H9 (cell line): ENCODE measurements at regions not wholly inside any gene's neighbourhood (a gene's known extent, or its start where the extent isn't known, plus 50 kb on each side); places are given as distances from the start of the nearest gene placed in this dataset.

ENCODE experiments used
- DNase-seq: peaks from one replicate; pipeline ENCODE4 v3.0.0-alpha.2; 2017
- H2AFZ ChIP-seq: one replicate; pipeline ENCODE4 v1.6.1; 2013; ENCODE audit warnings: mild to moderate bottlenecking, low read length, control low read depth, moderate library complexity
- H2AK5ac ChIP-seq: 2 replicates; pipeline ENCODE4 v1.6.1; 2013; ENCODE audit warnings: low read length, control low read depth, mixed read lengths; ENCODE audit not compliant: insufficient read length
- H2BK120ac ChIP-seq: one replicate; pipeline ENCODE4 v1.6.1; 2013; ENCODE audit warnings: low read depth, mild to moderate bottlenecking, low read length, control low read depth, inconsistent platforms; ENCODE audit not compliant: poor library complexity, severe bottlenecking
- H2BK12ac ChIP-seq: 2 replicates; pipeline ENCODE4 v1.6.1; 2013; ENCODE audit warnings: low read length, control low read depth, mixed read lengths, low read depth; ENCODE audit not compliant: insufficient read length
- H2BK15ac ChIP-seq: 2 replicates; pipeline ENCODE4 v1.6.1; 2013; ENCODE audit warnings: low read depth, low read length, control low read depth
- H2BK20ac ChIP-seq: one replicate; pipeline ENCODE4 v1.6.1; 2013; ENCODE audit warnings: low read depth, mild to moderate bottlenecking, low read length, control low read depth, inconsistent platforms; ENCODE audit not compliant: poor library complexity, severe bottlenecking
- H2BK5ac ChIP-seq: 2 replicates; pipeline ENCODE4 v1.6.1; 2013; ENCODE audit warnings: low read length, control low read depth, mixed read lengths; ENCODE audit not compliant: insufficient read length
- H3K14ac ChIP-seq: 2 replicates; pipeline ENCODE4 v1.6.1; 2013; ENCODE audit warnings: low read length, control low read depth; ENCODE audit not compliant: insufficient read depth
- H3K18ac ChIP-seq: 2 replicates; pipeline ENCODE4 v1.6.1; 2013; ENCODE audit warnings: low read depth, mild to moderate bottlenecking, mixed read lengths, low read length, control low read depth; ENCODE audit not compliant: insufficient read length
- H3K23ac ChIP-seq: 2 replicates; pipeline ENCODE4 v1.6.1; 2013; ENCODE audit warnings: low read length, control low read depth, mixed read lengths, low read depth; ENCODE audit not compliant: insufficient read length
- H3K23me2 ChIP-seq: 2 replicates; pipeline ENCODE4 v1.6.1; 2013; ENCODE audit warnings: low read depth, mild to moderate bottlenecking, mixed read lengths, low read length, control low read depth; ENCODE audit not compliant: insufficient read length, poor library complexity, severe bottlenecking
- H3K27ac ChIP-seq: 2 replicates; pipeline ENCODE4 v1.5.1; 2013; ENCODE audit warnings: low read length, control low read depth, mixed read lengths, low read depth; ENCODE audit not compliant: insufficient read length
- H3K27me3 ChIP-seq: 2 replicates; pipeline ENCODE4 v1.6.1; 2013; ENCODE audit warnings: low read length, control low read depth, inconsistent platforms; ENCODE audit not compliant: insufficient read depth
- H3K4ac ChIP-seq: 2 replicates; pipeline ENCODE4 v1.6.1; 2013; ENCODE audit warnings: low read depth, mild to moderate bottlenecking, control low read depth, inconsistent platforms, low read length, moderate library complexity
- H3K4me1 ChIP-seq: 2 replicates; pipeline ENCODE4 v1.6.1; 2013; ENCODE audit warnings: low read length, control low read depth, inconsistent platforms; ENCODE audit not compliant: insufficient read depth
- H3K4me2 ChIP-seq: 2 replicates; pipeline ENCODE4 v1.6.1; 2013; ENCODE audit warnings: low read length, control low read depth, mixed read lengths; ENCODE audit not compliant: insufficient read length, insufficient read depth
- H3K56ac ChIP-seq: 2 replicates; pipeline ENCODE4 v1.6.1; 2013; ENCODE audit warnings: low read depth, mild to moderate bottlenecking, mixed read lengths, low read length, control low read depth; ENCODE audit not compliant: insufficient read length
- H3K79me1 ChIP-seq: 2 replicates; pipeline ENCODE4 v1.6.1; 2013; ENCODE audit warnings: low read depth, mild to moderate bottlenecking, moderate library complexity, low read length, control low read depth, inconsistent platforms; ENCODE audit not compliant: insufficient read depth, poor library complexity, severe bottlenecking
- H3K79me2 ChIP-seq: 2 replicates; pipeline ENCODE4 v1.6.1; 2013; ENCODE audit warnings: low read length, control low read depth, inconsistent platforms; ENCODE audit not compliant: insufficient read depth
- H3K9ac ChIP-seq: 2 replicates; pipeline ENCODE4 v1.6.1; 2013; ENCODE audit warnings: low read length, control low read depth, mixed read lengths; ENCODE audit not compliant: insufficient read length; ENCODE audit errors: extremely low read depth
- H3K9me3 ChIP-seq: one replicate; pipeline ENCODE4 v1.6.1; 2013; ENCODE audit warnings: low read depth, low read length, inconsistent platforms; ENCODE audit not compliant: control insufficient read depth
- H3T11ph ChIP-seq: one replicate; pipeline ENCODE4 v1.6.1; 2013; ENCODE audit warnings: mild to moderate bottlenecking, low read length, control low read depth, inconsistent platforms
- H4K20me1 ChIP-seq: one replicate; pipeline ENCODE4 v1.6.1; 2013; ENCODE audit not compliant: control insufficient read depth, insufficient read length, insufficient read depth
- H4K5ac ChIP-seq: 2 replicates; pipeline ENCODE4 v1.6.1; 2013; ENCODE audit warnings: low read depth, mild to moderate bottlenecking, mixed read lengths, low read length, control low read depth; ENCODE audit not compliant: insufficient read length
- H4K8ac ChIP-seq: replicated peaks from 2 replicates; pipeline ENCODE4 v1.6.1; 2013; ENCODE audit warnings: low read length, control low read depth, mixed read lengths, low read depth; ENCODE audit not compliant: insufficient read length
- H4K91ac ChIP-seq: 2 replicates; pipeline ENCODE4 v1.6.1; 2013; ENCODE audit warnings: low read depth, mild to moderate bottlenecking, moderate library complexity, mixed read lengths, low read length, control low read depth; ENCODE audit not compliant: insufficient read length
- H3K27ac Mint-ChIP-seq, 3 experiments: 2 replicates in 2 of 3; 3 replicates in 1 of 3; pipeline ENCODE4 v1.8.0; 2020 to 2021; ENCODE audit warnings: mixed read lengths in 3 of 3, mild to moderate bottlenecking in 1 of 3, moderate library complexity in 1 of 3
- H3K27me3 Mint-ChIP-seq: 2 replicates; pipeline ENCODE4 v1.8.0; 2021; ENCODE audit warnings: low read depth, mild to moderate bottlenecking, moderate library complexity, mixed read lengths
- H3K36me3 Mint-ChIP-seq, 3 experiments: 2 replicates in 2 of 3; 3 replicates in 1 of 3; pipeline ENCODE4 v1.8.0; 2020 to 2021; ENCODE audit warnings: low read depth in 3 of 3, mixed read lengths in 3 of 3; ENCODE audit not compliant: insufficient read depth in 1 of 3
- H3K4me1 Mint-ChIP-seq, 2 experiments: 2 replicates each; pipeline ENCODE4 v1.8.0; 2020; ENCODE audit warnings: mixed read lengths in 2 of 2
- H3K4me3 Mint-ChIP-seq, 2 experiments: 2 replicates in 1 of 2; 3 replicates in 1 of 2; pipeline ENCODE4 v1.8.0; 2020 to 2021; ENCODE audit warnings: mild to moderate bottlenecking in 2 of 2, mixed read lengths in 2 of 2, moderate library complexity in 1 of 2
- H3K9me3 Mint-ChIP-seq, 2 experiments: 2 replicates in 1 of 2; 3 replicates in 1 of 2; pipeline ENCODE4 v1.8.0; 2020; ENCODE audit warnings: mild to moderate bottlenecking in 2 of 2, mixed read lengths in 2 of 2, moderate library complexity in 1 of 2
- WGBS: extraction: QIAGEN DNeasy Blood & Tissue Kit; methylation state at CpG from one replicate; pipeline ENCODE4 v1.1.7; 2013; ENCODE audit warnings: missing lambda C conversion rate, low lambda C conversion rate, mixed read lengths; ENCODE audit not compliant: insufficient read length; ENCODE audit errors: extremely low coverage; 5-methylcytosine and 5-hydroxymethylcytosine counted together
- TF ChIP-seq, protein P1 (sequence below): fragments of 200-600 bp; sonication (generic); conservative IDR thresholded peaks from 3 replicates; pipeline ENCODE4 v1.8.0; 2021; ENCODE audit warnings: antibody characterized with exemption, mild to moderate bottlenecking

DNA sequence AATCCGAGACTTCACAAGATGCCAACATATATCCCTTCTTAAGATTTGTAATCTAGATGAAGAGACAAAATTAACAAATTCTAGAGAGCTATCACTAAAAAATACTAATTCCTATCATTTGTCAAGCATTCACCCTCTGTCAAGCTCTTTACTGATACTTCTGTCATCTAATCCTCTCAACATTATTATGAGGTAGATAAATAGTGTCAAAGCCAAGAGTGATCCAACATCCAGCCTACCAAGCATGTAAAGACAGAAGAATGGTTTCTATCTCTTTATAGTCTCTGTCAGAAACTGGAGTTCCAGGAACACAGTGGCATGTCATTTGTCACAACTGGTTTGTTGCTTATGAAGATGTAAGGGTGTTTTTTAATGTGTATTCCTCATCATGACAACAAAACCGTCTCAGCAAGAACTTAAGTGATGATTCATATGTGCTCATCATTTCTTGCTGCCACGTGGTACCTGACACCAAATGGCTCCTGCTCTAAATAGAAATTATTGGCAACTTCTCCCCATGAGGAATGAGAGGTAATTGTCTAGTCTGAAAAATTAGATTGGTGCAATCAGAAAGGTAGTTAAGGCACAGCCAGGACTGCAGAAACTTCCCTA is 196.8 kb downstream of the TOX3 start:
- Histone ChIP-seq H2BK120ac (no peak overlapping the region), H3K18ac (no peak overlapping the region), H3K27ac (no peak overlapping the region), H3K9ac (no peak overlapping the region), H3K4ac (no peak overlapping the region), H3K79me1 (no peaks in the 10 kb centered on the region), H4K91ac (no peak overlapping the region), H3K23me2 (no peaks in the 10 kb centered on the region), H3K4me2 (no peak overlapping the region), H2BK20ac (no peak overlapping the region), H3K79me2 (no peaks in the 10 kb centered on the region), H3K9me3 (no peaks in the 10 kb centered on the region), H3K14ac (no peak overlapping the region), H2BK12ac (no peak overlapping the region), H2AFZ (no peak overlapping the region), H2BK15ac (no peak overlapping the region), H3T11ph (no peak overlapping the region), H3K4me1 (no peaks in the 10 kb centered on the region), H2BK5ac (no peak overlapping the region), H4K5ac (no peak overlapping the region), H2AK5ac (no peak overlapping the region), H3K27me3 (no peaks in the 10 kb centered on the region), H4K8ac (no peak overlapping the region), H4K20me1 (no peaks in the 10 kb centered on the region), H3K56ac (no peak overlapping the region), H3K23ac (no peak overlapping the region)
- TF ChIP-seq, protein P1, sequence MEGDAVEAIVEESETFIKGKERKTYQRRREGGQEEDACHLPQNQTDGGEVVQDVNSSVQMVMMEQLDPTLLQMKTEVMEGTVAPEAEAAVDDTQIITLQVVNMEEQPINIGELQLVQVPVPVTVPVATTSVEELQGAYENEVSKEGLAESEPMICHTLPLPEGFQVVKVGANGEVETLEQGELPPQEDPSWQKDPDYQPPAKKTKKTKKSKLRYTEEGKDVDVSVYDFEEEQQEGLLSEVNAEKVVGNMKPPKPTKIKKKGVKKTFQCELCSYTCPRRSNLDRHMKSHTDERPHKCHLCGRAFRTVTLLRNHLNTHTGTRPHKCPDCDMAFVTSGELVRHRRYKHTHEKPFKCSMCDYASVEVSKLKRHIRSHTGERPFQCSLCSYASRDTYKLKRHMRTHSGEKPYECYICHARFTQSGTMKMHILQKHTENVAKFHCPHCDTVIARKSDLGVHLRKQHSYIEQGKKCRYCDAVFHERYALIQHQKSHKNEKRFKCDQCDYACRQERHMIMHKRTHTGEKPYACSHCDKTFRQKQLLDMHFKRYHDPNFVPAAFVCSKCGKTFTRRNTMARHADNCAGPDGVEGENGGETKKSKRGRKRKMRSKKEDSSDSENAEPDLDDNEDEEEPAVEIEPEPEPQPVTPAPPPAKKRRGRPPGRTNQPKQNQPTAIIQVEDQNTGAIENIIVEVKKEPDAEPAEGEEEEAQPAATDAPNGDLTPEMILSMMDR = no peak
- no CpG with 5 or more reads among the region's 3 CpGs for WGBS
- no peaks in the 10 kb centered on the region for H3K4me1 Mint-ChIP-seq
- H3K9me3 Mint-ChIP-seq = no peaks in the 10 kb centered on the region
- no peaks in the 10 kb centered on the region for H3K36me3 Mint-ChIP-seq
- no peak overlapping the region for H3K4me3 Mint-ChIP-seq
- H3K27me3 Mint-ChIP-seq = no peaks in the 10 kb centered on the region
- no peak for DNase-seq
- H3K27ac Mint-ChIP-seq = no peak overlapping the region
